ENCODE measurements at regions not wholly inside any gene's neighbourhood (a gene's known extent, or its start where the extent isn't known, plus 50 kb on each side); places are given as distances from the start of the nearest gene placed in this dataset.
"Not testable (repeated sequence)": the region's sequence is repeated elsewhere in the genome, so short reads cannot be mapped to it uniquely, and the experiment has no call there.

- no peaks in the 10 kb centered on the region for H3K36me3 ChIP-seq (ENCODE audit: control insufficient read depth in 2 of 2, extremely low read depth in 1 of 2, insufficient read depth in 2 of 2, low read length in 2 of 2)
- no peak overlapping the region for H3K27ac ChIP-seq (ENCODE audit: insufficient read depth, low read depth, low read length)
- TF ChIP-seq MAX (IDR thresholded peaks at IDR 0.05; ENCODE audit: insufficient read depth, insufficient read length) (no peak), CTCF (IDR thresholded peaks at IDR 0.05; ENCODE audit: extremely low read depth in 1 of 2, insufficient read depth in 1 of 2, low read depth in 1 of 2, low read length in 2 of 2) (no peak), JUN (IDR thresholded peaks at IDR 0.05; ENCODE audit: borderline replicate concordance, insufficient read depth, insufficient read length, low read depth) (no peak), FOS (IDR thresholded peaks at IDR 0.05; ENCODE audit: borderline replicate concordance, insufficient read depth, low read length) (no peak), POLR2A (IDR thresholded peaks at IDR 0.05; ENCODE audit: low read depth, low read length) (no peak), EZH2 (IDR thresholded peaks at IDR 0.05; ENCODE audit: borderline replicate concordance, low read depth, low read length, severe bottlenecking) (no peak), POLR2AphosphoS5 (IDR thresholded peaks at IDR 0.05; ENCODE audit: insufficient read depth, low read depth, low read length) (no peak), GATA2 (IDR thresholded peaks at IDR 0.05; ENCODE audit: insufficient read depth, insufficient read length, low read depth, low read length) (no peak)
- H3K27me3 ChIP-seq (ENCODE audit: control insufficient read depth in 2 of 2, insufficient read depth in 2 of 2, low read length in 2 of 2), result no peaks in the 10 kb centered on the region
- no peak overlapping the region for H2AFZ ChIP-seq (ENCODE audit: low read depth, low read length)
- ChIA-PET POLR2A (no interaction called here), CTCF (no interaction called here)
- no TSS peak for BruUV-seq (replicated peaks)
- intact Hi-C loops (cut with micrococcal nuclease) (no loop called here), dilution Hi-C loops (cut with MboI; ENCODE audit: extremely low pct_ligation_motif_present, low sequenced_read_pairs) (no loop called here)
- no peak overlapping the region for H3K9ac ChIP-seq (replicated peaks; ENCODE audit: extremely low read depth, insufficient read depth, low read length)
- no peak overlapping the region for H3K4me3 ChIP-seq (replicated peaks in 1 of 3; ENCODE audit: insufficient read depth in 1 of 3, low read depth in 1 of 3, low read length in 3 of 3)
- H4K20me1 ChIP-seq (replicated peaks; ENCODE audit: control insufficient read depth, extremely low read depth, insufficient read depth, low read length), result no peaks in the 10 kb centered on the region
- no peaks in the 10 kb centered on the region for H3K4me1 ChIP-seq (ENCODE audit: control insufficient read depth, extremely low read depth, insufficient read depth, low read length)
- no peak for DNase-seq (ENCODE audit: low read depth, low spot score)
- no peaks in the 10 kb centered on the region for H3K79me2 ChIP-seq (ENCODE audit: control insufficient read depth, insufficient read depth, low read length)
- FAIRE-seq, result no peak
- no peaks in the 10 kb centered on the region for H3K9me3 ChIP-seq (replicated peaks; ENCODE audit: control insufficient read depth, insufficient read depth, low read length)
- no peaks in the 10 kb centered on the region for H3K9me1 ChIP-seq (replicated peaks; ENCODE audit: control insufficient read depth, extremely low read depth, insufficient read depth, low read length)
- no peak overlapping the region for H3K4me2 ChIP-seq (ENCODE audit: insufficient read depth, low read length)
Observed at GRCh38 chr2:67329951-67330350, 67.2 kb upstream of the ETAA1 start.

GRCh38 chr2:67331419-67332086 lies 65.6 kb upstream of the ETAA1 start:
- H3K9me1 ChIP-seq (replicated peaks; ENCODE audit: control insufficient read depth, extremely low read depth, insufficient read depth, low read length); DNase-seq (ENCODE audit: low read depth, low spot score); H3K27me3 ChIP-seq (ENCODE audit: control insufficient read depth in 2 of 2, insufficient read depth in 2 of 2, low read length in 2 of 2); intact Hi-C loops (cut with micrococcal nuclease); H3K79me2 ChIP-seq (ENCODE audit: control insufficient read depth, insufficient read depth, low read length); CTCF ChIA-PET; POLR2A ChIA-PET; FAIRE-seq; H3K36me3 ChIP-seq (ENCODE audit: control insufficient read depth in 2 of 2, extremely low read depth in 1 of 2, insufficient read depth in 2 of 2, low read length in 2 of 2); H3K27ac ChIP-seq (ENCODE audit: insufficient read depth, low read depth, low read length); H3K4me3 ChIP-seq (replicated peaks in 1 of 3; ENCODE audit: insufficient read depth in 1 of 3, low read depth in 1 of 3, low read length in 3 of 3); H3K4me1 ChIP-seq (ENCODE audit: control insufficient read depth, extremely low read depth, insufficient read depth, low read length); H3K9me3 ChIP-seq (replicated peaks; ENCODE audit: control insufficient read depth, insufficient read depth, low read length); H3K4me2 ChIP-seq (ENCODE audit: insufficient read depth, low read length); H2AFZ ChIP-seq (ENCODE audit: low read depth, low read length); H3K9ac ChIP-seq (replicated peaks; ENCODE audit: extremely low read depth, insufficient read depth, low read length); dilution Hi-C loops (cut with MboI; ENCODE audit: extremely low pct_ligation_motif_present, low sequenced_read_pairs); BruUV-seq (replicated peaks); H4K20me1 ChIP-seq (replicated peaks; ENCODE audit: control insufficient read depth, extremely low read depth, insufficient read depth, low read length): not testable (repeated sequence)

All from endothelial cell of umbilical vein (primary cell).